OCI-LY1 (cell line): ENCODE measurements at regions not wholly inside any gene's neighbourhood (a gene's known extent, or its start where the extent isn't known, plus 50 kb on each side); places are given as distances from the start of the nearest gene placed in this dataset.

Experiments used
- H2AFZ ChIP-seq: fragments of 200-600 bp; sonication (generic), shearing (Covaris generic); 2 replicates; pipeline ENCODE4 v1.6.0; 2014; ENCODE audit warnings: antibody characterized with exemption, mild to moderate bottlenecking, low read length
- H3F3A ChIP-seq: fragments of 200-600 bp; sonication (generic), shearing (Covaris generic); 2 replicates; pipeline ENCODE4 v1.6.0; 2014; ENCODE audit warnings: mild to moderate bottlenecking, antibody characterized with exemption, low read length, moderate library complexity; ENCODE audit not compliant: insufficient read depth
- H3K27ac ChIP-seq: fragments of 200-600 bp; sonication (generic); 2 replicates; pipeline ENCODE4 v1.5.1; 2014; ENCODE audit warnings: low read length, mixed run types, mild to moderate bottlenecking, low read depth; ENCODE audit not compliant: poor library complexity, severe bottlenecking
- H3K27me3 ChIP-seq: fragments of 200-600 bp; sonication (generic); 2 replicates; pipeline ENCODE4 v1.6.0; 2014; ENCODE audit warnings: antibody characterized with exemption, mild to moderate bottlenecking, low read length, moderate library complexity; ENCODE audit not compliant: insufficient read depth
- H3K36me3 ChIP-seq: fragments of 200-600 bp; sonication (generic); 2 replicates; pipeline ENCODE4 v1.6.1; 2014; ENCODE audit warnings: mild to moderate bottlenecking, antibody characterized with exemption, low read length, moderate library complexity, mixed read lengths; ENCODE audit not compliant: insufficient read depth
- H3K4me1 ChIP-seq: fragments of 200-600 bp; sonication (generic); 2 replicates; pipeline ENCODE4 v1.5.1; 2014; ENCODE audit warnings: mild to moderate bottlenecking, low read length, moderate library complexity; ENCODE audit not compliant: insufficient read depth, severe bottlenecking
- H3K4me2 ChIP-seq: fragments of 200-600 bp; sonication (generic), shearing (Covaris generic); 2 replicates; pipeline ENCODE4 v1.6.1; 2014; ENCODE audit warnings: low read length
- H3K4me3 ChIP-seq: fragments of 200-600 bp; sonication (generic); 2 replicates; pipeline ENCODE4 v1.5.1; 2014; ENCODE audit warnings: low read length, low read depth, mild to moderate bottlenecking, mixed read lengths; ENCODE audit not compliant: poor library complexity, severe bottlenecking
- H3K79me2 ChIP-seq: fragments of 200-600 bp; shearing (Covaris generic); 2 replicates; pipeline ENCODE4 v1.6.1; 2016; ENCODE audit warnings: mixed run types, low read length, mixed read lengths; ENCODE audit not compliant: insufficient read depth
- H3K9ac ChIP-seq: fragments of 200-600 bp; sonication (generic), shearing (Covaris generic); 2 replicates; pipeline ENCODE4 v1.6.1; 2014; ENCODE audit warnings: mild to moderate bottlenecking, low read length, mixed read lengths
- H3K9me2 ChIP-seq: fragments of 200-600 bp; sonication (generic), shearing (Covaris generic); 2 replicates; pipeline ENCODE4 v1.6.1; 2014; ENCODE audit warnings: low read depth, mild to moderate bottlenecking, low read length, mixed read lengths
- H3K9me3 ChIP-seq: fragments of 200-600 bp; shearing (Covaris generic); 2 replicates; pipeline ENCODE4 v1.6.1; 2014; ENCODE audit warnings: low read length, mixed read lengths
- H4K20me1 ChIP-seq: fragments of 200-600 bp; sonication (generic), shearing (Covaris generic); 2 replicates; pipeline ENCODE4 v1.6.0; 2016; ENCODE audit warnings: mild to moderate bottlenecking, low read length; ENCODE audit not compliant: insufficient read depth
- EZH2 ChIP-seq: fragments of 200-600 bp; sonication (generic), shearing (Covaris generic); IDR thresholded peaks from 2 replicates; pipeline ENCODE4 v1.8.0; 2017; ENCODE audit warnings: borderline replicate concordance, mixed run types, mild to moderate bottlenecking, antibody characterized with exemption, low read length, moderate library complexity, mixed read lengths
- TF ChIP-seq, protein P1 (sequence below): fragments of 200-600 bp; sonication (generic), shearing (Covaris generic); IDR thresholded peaks from 2 replicates; pipeline ENCODE4 v1.5.1; 2017; ENCODE audit warnings: mild to moderate bottlenecking, antibody characterized with exemption, low read length, moderate library complexity, mixed read lengths

DNA sequence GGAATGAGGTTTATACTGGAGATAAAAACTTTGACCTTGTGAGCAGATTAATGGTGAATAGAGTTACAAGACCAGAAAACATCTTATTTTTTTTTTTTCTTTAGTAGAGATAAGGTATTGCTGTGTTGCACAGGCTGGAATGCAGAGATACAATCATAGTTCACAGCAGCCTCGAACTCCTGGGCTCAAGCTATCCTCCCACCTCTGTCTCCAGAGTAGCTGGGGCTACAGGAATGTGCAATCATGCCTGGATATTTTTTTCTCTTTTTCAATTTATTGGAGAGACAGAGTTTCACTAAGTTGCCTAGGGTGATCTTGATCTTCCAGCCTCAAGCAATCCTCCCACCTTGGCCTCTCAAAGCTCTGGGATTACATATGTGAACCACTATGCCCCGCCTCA is 2139.1 kb downstream of the PCDH9 start:
- Histone ChIP-seq H3K4me2 (no peak overlapping the region), H4K20me1 (no peaks in the 10 kb centered on the region), H3K9ac (no peak overlapping the region), H3K4me3 (no peak overlapping the region), H3K9me3 (peaks cover under 1% of the 10 kb centered on the region), H2AFZ (no peak overlapping the region), H3K4me1 (no peaks in the 10 kb centered on the region), H3K27me3 (no peaks in the 10 kb centered on the region), H3K79me2 (no peaks in the 10 kb centered on the region), H3F3A (no peaks in the 10 kb centered on the region), H3K36me3 (no peaks in the 10 kb centered on the region), H3K9me2 (no peaks in the 10 kb centered on the region), H3K27ac (no peak overlapping the region)
- TF ChIP-seq EZH2 = no peak

DNA sequence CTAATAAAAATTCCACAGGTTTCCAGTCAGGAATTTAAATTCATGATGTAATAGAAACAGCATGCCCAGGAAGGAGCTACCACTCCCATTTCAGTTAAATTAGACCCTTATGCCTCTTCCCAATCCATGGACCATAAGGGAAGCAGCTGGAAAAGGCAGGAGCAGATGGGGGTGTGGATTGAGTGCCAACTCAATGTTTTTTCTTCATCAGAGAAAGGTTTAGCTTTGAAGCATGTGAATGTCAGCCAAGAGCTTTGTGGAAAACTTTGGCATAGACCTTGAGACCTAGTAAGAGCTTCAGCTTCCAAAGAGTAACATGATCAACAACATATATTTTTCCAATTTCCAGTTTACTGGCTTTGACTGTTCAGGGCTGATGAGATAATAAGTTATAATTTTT is 2139.9 kb downstream of the PCDH9 start:
- TF ChIP-seq EZH2 = no peak
- TF ChIP-seq, protein P1, sequence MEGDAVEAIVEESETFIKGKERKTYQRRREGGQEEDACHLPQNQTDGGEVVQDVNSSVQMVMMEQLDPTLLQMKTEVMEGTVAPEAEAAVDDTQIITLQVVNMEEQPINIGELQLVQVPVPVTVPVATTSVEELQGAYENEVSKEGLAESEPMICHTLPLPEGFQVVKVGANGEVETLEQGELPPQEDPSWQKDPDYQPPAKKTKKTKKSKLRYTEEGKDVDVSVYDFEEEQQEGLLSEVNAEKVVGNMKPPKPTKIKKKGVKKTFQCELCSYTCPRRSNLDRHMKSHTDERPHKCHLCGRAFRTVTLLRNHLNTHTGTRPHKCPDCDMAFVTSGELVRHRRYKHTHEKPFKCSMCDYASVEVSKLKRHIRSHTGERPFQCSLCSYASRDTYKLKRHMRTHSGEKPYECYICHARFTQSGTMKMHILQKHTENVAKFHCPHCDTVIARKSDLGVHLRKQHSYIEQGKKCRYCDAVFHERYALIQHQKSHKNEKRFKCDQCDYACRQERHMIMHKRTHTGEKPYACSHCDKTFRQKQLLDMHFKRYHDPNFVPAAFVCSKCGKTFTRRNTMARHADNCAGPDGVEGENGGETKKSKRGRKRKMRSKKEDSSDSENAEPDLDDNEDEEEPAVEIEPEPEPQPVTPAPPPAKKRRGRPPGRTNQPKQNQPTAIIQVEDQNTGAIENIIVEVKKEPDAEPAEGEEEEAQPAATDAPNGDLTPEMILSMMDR = no peak
- Histone ChIP-seq H2AFZ (no peak overlapping the region), H4K20me1 (no peaks in the 10 kb centered on the region)

DNA sequence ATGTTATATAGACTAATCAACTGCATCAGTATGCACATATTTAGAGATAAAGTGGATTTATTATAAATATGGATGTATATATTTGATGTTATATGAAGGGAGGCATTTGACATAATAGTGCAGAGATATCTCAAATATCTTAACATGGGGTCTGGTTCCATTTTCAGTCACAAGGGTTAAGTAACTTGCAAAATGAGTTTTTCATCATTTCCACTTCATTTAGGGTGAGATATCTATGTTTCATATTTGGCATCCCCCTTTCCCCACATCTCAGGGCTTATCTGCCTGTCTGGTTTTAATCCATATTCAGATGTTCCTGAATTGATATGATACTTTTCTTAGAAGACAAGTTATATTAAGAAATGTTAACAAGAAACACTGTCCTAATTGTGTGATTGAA is 2141.2 kb downstream of the PCDH9 start:
- no peak for TF ChIP-seq EZH2
- Histone ChIP-seq H3K4me2 (no peak overlapping the region), H3K27ac (no peak overlapping the region), H2AFZ (peak overlapping the region; percentile 34), H3F3A (no peaks in the 10 kb centered on the region), H3K79me2 (no peaks in the 10 kb centered on the region), H3K9me3 (peaks cover 12% of the 10 kb centered on the region), H4K20me1 (no peaks in the 10 kb centered on the region), H3K9me2 (no peaks in the 10 kb centered on the region), H3K9ac (no peak overlapping the region), H3K4me1 (no peaks in the 10 kb centered on the region), H3K36me3 (no peaks in the 10 kb centered on the region), H3K27me3 (no peaks in the 10 kb centered on the region), H3K4me3 (no peak overlapping the region)

More for the DNA sequence above, 2139.9 kb downstream of the PCDH9 start:
- Histone ChIP-seq H3K36me3 (no peaks in the 10 kb centered on the region), H3K27me3 (no peaks in the 10 kb centered on the region), H3K9me3 (peaks cover 8% of the 10 kb centered on the region), H3K27ac (no peak overlapping the region), H3K9me2 (no peaks in the 10 kb centered on the region), H3F3A (no peaks in the 10 kb centered on the region), H3K4me1 (no peaks in the 10 kb centered on the region), H3K4me3 (no peak overlapping the region), H3K4me2 (no peak overlapping the region), H3K79me2 (no peaks in the 10 kb centered on the region), H3K9ac (no peak overlapping the region)

DNA sequence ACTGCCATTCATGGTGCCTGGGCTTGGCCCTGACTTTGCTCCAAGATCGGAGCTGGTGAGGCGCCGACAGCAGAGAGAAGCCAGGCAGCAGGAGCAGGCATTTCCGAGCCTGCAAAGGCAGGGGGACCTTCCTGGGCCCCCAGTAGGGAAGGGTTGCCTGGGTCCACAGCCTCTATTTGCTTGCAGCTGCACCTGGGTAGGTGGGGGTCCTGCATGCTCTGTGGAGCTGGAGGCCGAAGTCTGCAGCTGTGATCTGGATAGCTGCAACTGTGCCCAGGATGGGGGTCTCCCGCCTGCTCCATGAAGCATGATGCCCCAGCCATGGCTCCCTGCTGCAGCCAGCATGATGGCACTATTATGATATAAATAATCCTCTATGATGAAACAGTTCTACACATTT is 2144.2 kb downstream of the PCDH9 start:
- no peaks in the 10 kb centered on the region for H3K79me2 ChIP-seq
- no peak overlapping the region for H3K9ac ChIP-seq
- H3K9me2 ChIP-seq = no peaks in the 10 kb centered on the region
- H3F3A ChIP-seq = no peaks in the 10 kb centered on the region
- no peak overlapping the region for H2AFZ ChIP-seq
- H3K4me3 ChIP-seq = no peak overlapping the region
- H4K20me1 ChIP-seq = no peaks in the 10 kb centered on the region
- TF ChIP-seq, protein P1 = no peak
- TF ChIP-seq EZH2 = no peak
- no peak overlapping the region for H3K27ac ChIP-seq
- no peaks in the 10 kb centered on the region for H3K36me3 ChIP-seq
- H3K9me3 ChIP-seq = peaks cover 12% of the 10 kb centered on the region
- H3K27me3 ChIP-seq = no peaks in the 10 kb centered on the region
- H3K4me2 ChIP-seq = no peak overlapping the region
- H3K4me1 ChIP-seq = no peaks in the 10 kb centered on the region
